Thyroid gland (tissue), 4 donors: ENCODE measurements at regions not wholly inside any gene's neighbourhood (a gene's known extent, or its start where the extent isn't known, plus 50 kb on each side); places are given as distances from the start of the nearest gene placed in this dataset.
"Not testable (repeated sequence)": the region's sequence is repeated elsewhere in the genome, so short reads cannot be mapped to it uniquely, and the experiment has no call there.

Experiments
- DNase-seq, 2 donors: peaks; one replicate each; pipeline ENCODE4 v3.0.0-alpha.2; 2019
- H3K27ac ChIP-seq, 3 donors: fragments of 200-600 bp; sonication (generic); 1 replicate in 2 of 3; 2 replicates in 1 of 3; pipeline ENCODE4 v1.5.1; 2016 to 2019; ENCODE audit warnings: mild to moderate bottlenecking in 1 of 3, moderate library complexity in 1 of 3
- H3K27me3 ChIP-seq: fragments of 200-600 bp; sonication (generic); one replicate; pipeline ENCODE4 v1.5.1; 2019
- H3K36me3 ChIP-seq, 2 donors: fragments of 200-600 bp; sonication (generic); one replicate each; pipeline ENCODE4 v1.5.1; 2016 to 2019
- H3K4me1 ChIP-seq, 2 donors: fragments of 200-600 bp; sonication (generic); one replicate each; pipeline ENCODE4 v1.5.1; 2017 to 2019
- H3K4me3 ChIP-seq, 3 donors: fragments of 200-600 bp; sonication (generic); replicated peaks in 1 of 3; 1 replicate in 2 of 3; 2 replicates in 1 of 3; pipeline ENCODE4 v1.5.1; 2016; ENCODE audit warnings: mild to moderate bottlenecking in 1 of 3
- H3K9me3 ChIP-seq: fragments of 200-600 bp; sonication (generic); one replicate; pipeline ENCODE4 v1.5.1; 2017
- CTCF ChIP-seq, 6 experiments: fragments of 200-600 bp in 3 of 6; fragments of 450-650 bp in 3 of 6; sonication (generic) in 3 of 6; IDR thresholded peaks; one replicate each; pipeline ENCODE4 v1.5.1; 2016 to 2019; ENCODE audit warnings: antibody characterized with exemption in 6 of 6, mild to moderate bottlenecking in 2 of 6, inconsistent platforms in 1 of 6, moderate library complexity in 1 of 6
- POLR2A ChIP-seq, 2 donors: fragments of 450-650 bp; IDR thresholded peaks; one replicate each; pipeline ENCODE4 v1.6.1; 2017; ENCODE audit warnings: antibody characterized with exemption in 2 of 2, mild to moderate bottlenecking in 2 of 2, moderate library complexity in 1 of 2
- WGBS, 2 donors: methylation state at CpG; one replicate each; pipeline ENCODE4 v1.1.5; 2017; 5-methylcytosine and 5-hydroxymethylcytosine counted together
- intact Hi-C: fragments of 100-400 bp; cut with DNase I; formaldehyde crosslinking; loops from one replicate; pipeline ENCODE4 v1.15.1; 2023

GRCh38 chr3:153247331-153248330, 85.6 kb downstream of the RAP2B start:
- Histone ChIP-seq H3K9me3 (no peaks in the 10 kb centered on the region), H3K27ac (no peak overlapping the region), H3K27me3 (no peaks in the 10 kb centered on the region), H3K36me3 (no peaks in the 10 kb centered on the region), H3K4me3 (no peak overlapping the region), H3K4me1 (no peaks in the 10 kb centered on the region)
- intact Hi-C loops: no loop called here
- DNase-seq: no peak
- TF ChIP-seq POLR2A (IDR thresholded peaks at IDR 0.05) (no peak), CTCF (IDR thresholded peaks at IDR 0.05) (no peak)
- 72% methylated on average over 7 of the region's 7 CpGs for WGBS, 2 donors

GRCh38 chr3:153248835-153249234, 86.8 kb downstream of the RAP2B start:
- intact Hi-C loops, H3K27me3 ChIP-seq, H3K36me3 ChIP-seq, H3K27ac ChIP-seq, DNase-seq, H3K4me1 ChIP-seq, H3K4me3 ChIP-seq, H3K9me3 ChIP-seq: not testable (repeated sequence)
- WGBS, 2 donors: 94 to 96% methylated on average over 6 of the region's 6 CpGs

GRCh38 chr3:153249906-153250305, 87.9 kb downstream of the RAP2B start:
- no peak for DNase-seq
- TF ChIP-seq POLR2A (IDR thresholded peaks at IDR 0.05) (no peak), CTCF (IDR thresholded peaks at IDR 0.05) (no peak)
- H3K4me1 ChIP-seq: no peaks in the 10 kb centered on the region
- H3K27ac ChIP-seq: no peak overlapping the region
- H3K27me3 ChIP-seq: no peaks in the 10 kb centered on the region
- intact Hi-C loops: no loop called here
- no peaks in the 10 kb centered on the region for H3K9me3 ChIP-seq
- H3K4me3 ChIP-seq: no peak overlapping the region
- 80 to 85% methylated on average over 2 of the region's 2 CpGs for WGBS, 2 donors
- H3K36me3 ChIP-seq: no peaks in the 10 kb centered on the region

GRCh38 chr3:153250446-153250845, 88.4 kb downstream of the RAP2B start:
- WGBS, 2 donors: 78 to 79% methylated on average over 2 of the region's 2 CpGs

GRCh38 chr3:153252963-153253362, 90.9 kb downstream of the RAP2B start:
- intact Hi-C loops: no loop called here
- no peaks in the 10 kb centered on the region for H3K36me3 ChIP-seq
- no peaks in the 10 kb centered on the region for H3K27me3 ChIP-seq
- TF ChIP-seq CTCF (IDR thresholded peaks at IDR 0.05): no peak
- no peak for TF ChIP-seq POLR2A (IDR thresholded peaks at IDR 0.05)
- DNase-seq: no peak
- no peak overlapping the region for H3K27ac ChIP-seq
- WGBS, 2 donors: 93 to 99% methylated on average over 3 of the region's 3 CpGs
- no peaks in the 10 kb centered on the region for H3K4me1 ChIP-seq
- no peaks in the 10 kb centered on the region for H3K9me3 ChIP-seq
- H3K4me3 ChIP-seq: no peak overlapping the region

More at GRCh38 chr3:153250446-153250845, 88.4 kb downstream of the RAP2B start:
- Histone ChIP-seq H3K36me3 (no peaks in the 10 kb centered on the region), H3K4me3 (no peak overlapping the region), H3K9me3 (no peaks in the 10 kb centered on the region), H3K4me1 (no peaks in the 10 kb centered on the region), H3K27me3 (no peaks in the 10 kb centered on the region), H3K27ac (no peak overlapping the region)
- TF ChIP-seq CTCF (IDR thresholded peaks at IDR 0.05): no peak
- TF ChIP-seq POLR2A (IDR thresholded peaks at IDR 0.05): no peak
- DNase-seq: no peak
- intact Hi-C loops: no loop called here
